ENCODE measurements at regions not wholly inside any gene's neighbourhood (a gene's known extent, or its start where the extent isn't known, plus 50 kb on each side); places are given as distances from the start of the nearest gene placed in this dataset.
A peak's percentile ranks its signal among the peaks of the same experiment; 100 is the strongest.

- DNase-seq (ENCODE audit: low spot score), result no peak
- Histone ChIP-seq H3K27ac (replicated peaks; ENCODE audit: low read length) (no peak overlapping the region), H2BK15ac (ENCODE audit: low read length) (no peak overlapping the region), H2AK5ac (ENCODE audit: low read depth, low read length) (no peak overlapping the region), H3K18ac (ENCODE audit: low read length) (no peak overlapping the region), H3K36me3 (replicated peaks in 1 of 2; ENCODE audit: control insufficient read depth in 2 of 2, insufficient read depth in 2 of 2, low read length in 2 of 2) (peaks cover 0 to under 1% of the 10 kb centered on the region in 2 donors), H2BK120ac (ENCODE audit: low read depth, low read length) (no peak overlapping the region), H3K4me3 (ENCODE audit: low read length in 2 of 2) (no peak overlapping the region), H4K91ac (ENCODE audit: low read depth, low read length, poor library complexity) (no peak overlapping the region), H2BK12ac (ENCODE audit: low read length) (no peak overlapping the region), H3K4me1 (ENCODE audit: control insufficient read depth in 2 of 2, insufficient read depth in 1 of 2, low read depth in 1 of 2, low read length in 2 of 2) (peaks cover 3 to 18% of the 10 kb centered on the region in 2 donors), H4K8ac (ENCODE audit: low read depth, low read length) (no peak overlapping the region), H3K23ac (ENCODE audit: low read depth, low read length, poor library complexity) (no peak overlapping the region), H2BK5ac (ENCODE audit: low read length) (no peak overlapping the region), H3K79me1 (ENCODE audit: low read depth, low read length) (no peaks in the 10 kb centered on the region), H3K14ac (ENCODE audit: low read length) (no peak overlapping the region), H3K27me3 (ENCODE audit: control insufficient read depth in 3 of 3, insufficient read depth in 3 of 3, low read depth in 1 of 3, low read length in 3 of 3) (no peaks in the 10 kb centered on the region), H3K9ac (ENCODE audit: low read depth, low read length, poor library complexity) (no peak overlapping the region), H3K4ac (ENCODE audit: low read length) (no peak overlapping the region), H2AFZ (ENCODE audit: low read length) (no peak overlapping the region), H3K4me2 (ENCODE audit: insufficient read depth, low read length, poor library complexity, severe bottlenecking) (no peak overlapping the region), H3K9me3 (replicated peaks in 1 of 2; ENCODE audit: control insufficient read depth in 2 of 2, insufficient read depth in 1 of 2, low read depth in 1 of 2, low read length in 2 of 2) (peaks cover 0 to 13% of the 10 kb centered on the region in 2 donors)
- no CpG with 5 or more reads among the region's 4 CpGs for WGBS, 2 donors (ENCODE audit: extremely low coverage in 2 of 2, insufficient read length in 2 of 2, insufficient replicate concordance in 1 of 2)
Observed at GRCh38 chr10:20958225-20958624, 61.1 kb upstream of the NEBL start.

- WGBS, 2 donors (ENCODE audit: extremely low coverage in 2 of 2, insufficient read length in 2 of 2, insufficient replicate concordance in 1 of 2), result no CpG with 5 or more reads among the region's 2 CpGs
- no peaks in the 10 kb centered on the region for H3K27me3 ChIP-seq (ENCODE audit: control insufficient read depth in 3 of 3, insufficient read depth in 3 of 3, low read depth in 1 of 3, low read length in 3 of 3)
- H3K14ac ChIP-seq (ENCODE audit: low read length), result no peak overlapping the region
- no peak overlapping the region for H4K8ac ChIP-seq (ENCODE audit: low read depth, low read length)
- no peak overlapping the region for H3K4me3 ChIP-seq (ENCODE audit: low read length in 2 of 2)
- no peak overlapping the region for H3K4ac ChIP-seq (ENCODE audit: low read length)
- H3K9ac ChIP-seq (ENCODE audit: low read depth, low read length, poor library complexity), result no peak overlapping the region
- peaks cover 3 to 20% of the 10 kb centered on the region in 2 donors for H3K4me1 ChIP-seq (ENCODE audit: control insufficient read depth in 2 of 2, insufficient read depth in 1 of 2, low read depth in 1 of 2, low read length in 2 of 2)
- no peak overlapping the region for H2BK5ac ChIP-seq (ENCODE audit: low read length)
- no peak for DNase-seq (ENCODE audit: low spot score)
- H3K79me1 ChIP-seq (ENCODE audit: low read depth, low read length), result no peaks in the 10 kb centered on the region
- no peak overlapping the region for H3K4me2 ChIP-seq (ENCODE audit: insufficient read depth, low read length, poor library complexity, severe bottlenecking)
- H3K36me3 ChIP-seq (replicated peaks in 1 of 2; ENCODE audit: control insufficient read depth in 2 of 2, insufficient read depth in 2 of 2, low read length in 2 of 2), result peaks cover 0 to 2% of the 10 kb centered on the region in 2 donors
- no peak overlapping the region for H2AFZ ChIP-seq (ENCODE audit: low read length)
- H2BK15ac ChIP-seq (ENCODE audit: low read length), result no peak overlapping the region
- no peak overlapping the region for H2BK12ac ChIP-seq (ENCODE audit: low read length)
- no peak overlapping the region for H3K23ac ChIP-seq (ENCODE audit: low read depth, low read length, poor library complexity)
- H3K9me3 ChIP-seq (replicated peaks in 1 of 2; ENCODE audit: control insufficient read depth in 2 of 2, insufficient read depth in 1 of 2, low read depth in 1 of 2, low read length in 2 of 2), result peaks cover 0 to 13% of the 10 kb centered on the region in 2 donors
- no peak overlapping the region for H4K91ac ChIP-seq (ENCODE audit: low read depth, low read length, poor library complexity)
- no peak overlapping the region for H3K27ac ChIP-seq (replicated peaks; ENCODE audit: low read length)
- no peak overlapping the region for H2AK5ac ChIP-seq (ENCODE audit: low read depth, low read length)
- H3K18ac ChIP-seq (ENCODE audit: low read length), result peak overlapping the region; percentile 5
- H2BK120ac ChIP-seq (ENCODE audit: low read depth, low read length), result no peak overlapping the region
Observed at GRCh38 chr10:20957744-20958143, 60.6 kb upstream of the NEBL start.

GRCh38 chr10:20956843-20957242 is 59.7 kb upstream of the NEBL start:
- no CpG with 5 or more reads among the region's 3 CpGs for WGBS, 2 donors (ENCODE audit: extremely low coverage in 2 of 2, insufficient read length in 2 of 2, insufficient replicate concordance in 1 of 2)
- Histone ChIP-seq H2AFZ (ENCODE audit: low read length) (no peak overlapping the region), H3K14ac (ENCODE audit: low read length) (no peak overlapping the region), H3K36me3 (replicated peaks in 1 of 2; ENCODE audit: control insufficient read depth in 2 of 2, insufficient read depth in 2 of 2, low read length in 2 of 2) (peaks cover 0 to 2% of the 10 kb centered on the region in 2 donors), H4K8ac (ENCODE audit: low read depth, low read length) (no peak overlapping the region), H3K4me2 (ENCODE audit: insufficient read depth, low read length, poor library complexity, severe bottlenecking) (no peak overlapping the region), H3K27me3 (ENCODE audit: control insufficient read depth in 3 of 3, insufficient read depth in 3 of 3, low read depth in 1 of 3, low read length in 3 of 3) (no peaks in the 10 kb centered on the region), H4K91ac (ENCODE audit: low read depth, low read length, poor library complexity) (no peak overlapping the region), H2BK12ac (ENCODE audit: low read length) (no peak overlapping the region), H3K4ac (ENCODE audit: low read length) (no peak overlapping the region), H3K18ac (ENCODE audit: low read length) (no peak overlapping the region), H3K4me1 (ENCODE audit: control insufficient read depth in 2 of 2, insufficient read depth in 1 of 2, low read depth in 1 of 2, low read length in 2 of 2) (peaks cover 3 to 21% of the 10 kb centered on the region in 2 donors), H2BK120ac (ENCODE audit: low read depth, low read length) (no peak overlapping the region), H3K23ac (ENCODE audit: low read depth, low read length, poor library complexity) (no peak overlapping the region), H2AK5ac (ENCODE audit: low read depth, low read length) (no peak overlapping the region), H3K27ac (replicated peaks; ENCODE audit: low read length) (peak overlapping the region; percentile 41), H2BK5ac (ENCODE audit: low read length) (no peak overlapping the region), H3K4me3 (ENCODE audit: low read length in 2 of 2) (no peak overlapping the region), H2BK15ac (ENCODE audit: low read length) (no peak overlapping the region), H3K9ac (ENCODE audit: low read depth, low read length, poor library complexity) (no peak overlapping the region), H3K9me3 (replicated peaks in 1 of 2; ENCODE audit: control insufficient read depth in 2 of 2, insufficient read depth in 1 of 2, low read depth in 1 of 2, low read length in 2 of 2) (peaks cover 0 to 13% of the 10 kb centered on the region in 2 donors), H3K79me1 (ENCODE audit: low read depth, low read length) (no peaks in the 10 kb centered on the region)
- no peak for DNase-seq (ENCODE audit: low spot score)

- Histone ChIP-seq H2BK15ac (ENCODE audit: low read length) (no peak overlapping the region), H3K36me3 (replicated peaks in 1 of 2; ENCODE audit: control insufficient read depth in 2 of 2, insufficient read depth in 2 of 2, low read length in 2 of 2) (peaks cover 0 to 2% of the 10 kb centered on the region in 2 donors), H3K79me1 (ENCODE audit: low read depth, low read length) (no peaks in the 10 kb centered on the region), H3K14ac (ENCODE audit: low read length) (no peak overlapping the region), H2BK120ac (ENCODE audit: low read depth, low read length) (no peak overlapping the region), H3K18ac (ENCODE audit: low read length) (no peak overlapping the region), H3K27me3 (ENCODE audit: control insufficient read depth in 3 of 3, insufficient read depth in 3 of 3, low read depth in 1 of 3, low read length in 3 of 3) (no peaks in the 10 kb centered on the region), H3K23ac (ENCODE audit: low read depth, low read length, poor library complexity) (no peak overlapping the region), H3K4ac (ENCODE audit: low read length) (no peak overlapping the region), H2AFZ (ENCODE audit: low read length) (no peak overlapping the region), H4K91ac (ENCODE audit: low read depth, low read length, poor library complexity) (no peak overlapping the region), H3K4me1 (ENCODE audit: control insufficient read depth in 2 of 2, insufficient read depth in 1 of 2, low read depth in 1 of 2, low read length in 2 of 2) (peaks cover 0 to 15% of the 10 kb centered on the region in 2 donors), H2AK5ac (ENCODE audit: low read depth, low read length) (no peak overlapping the region), H2BK5ac (ENCODE audit: low read length) (no peak overlapping the region), H3K9me3 (replicated peaks in 1 of 2; ENCODE audit: control insufficient read depth in 2 of 2, insufficient read depth in 1 of 2, low read depth in 1 of 2, low read length in 2 of 2) (peaks cover 0 to 13% of the 10 kb centered on the region in 2 donors), H2BK12ac (ENCODE audit: low read length) (no peak overlapping the region), H3K9ac (ENCODE audit: low read depth, low read length, poor library complexity) (no peak overlapping the region), H3K4me2 (ENCODE audit: insufficient read depth, low read length, poor library complexity, severe bottlenecking) (no peak overlapping the region), H3K4me3 (ENCODE audit: low read length in 2 of 2) (no peak overlapping the region), H3K27ac (replicated peaks; ENCODE audit: low read length) (peak overlapping the region; percentile 94), H4K8ac (ENCODE audit: low read depth, low read length) (no peak overlapping the region)
- WGBS, 2 donors (ENCODE audit: extremely low coverage in 2 of 2, insufficient read length in 2 of 2, insufficient replicate concordance in 1 of 2), result no CpG with 5 or more reads among the region's 1 CpG
- DNase-seq (ENCODE audit: low spot score), result no peak
Observed at GRCh38 chr10:20955355-20955893, 58.3 kb upstream of the NEBL start.

Measured in neuronal stem cell (in vitro differentiated cells).